Skeletal muscle tissue (tissue), 3 donors: ENCODE measurements at regions not wholly inside any gene's neighbourhood (a gene's known extent, or its start where the extent isn't known, plus 50 kb on each side); places are given as distances from the start of the nearest gene placed in this dataset.

Experiments
- H3K27ac ChIP-seq: one replicate; pipeline ENCODE4 v1.7.0; 2013; ENCODE audit warnings: mild to moderate bottlenecking, low read depth, low read length, inconsistent platforms
- H3K27me3 ChIP-seq, 3 donors: one replicate each; pipeline ENCODE4 v1.7.0; 2013; ENCODE audit warnings: low read length in 3 of 3; ENCODE audit not compliant: control insufficient read depth in 3 of 3, insufficient read depth in 3 of 3
- H3K36me3 ChIP-seq, 3 donors: one replicate each; pipeline ENCODE4 v1.7.0; 2013; ENCODE audit warnings: low read length in 3 of 3; ENCODE audit not compliant: control insufficient read depth in 3 of 3, insufficient read depth in 3 of 3
- H3K4me1 ChIP-seq, 3 donors: one replicate each; pipeline ENCODE4 v1.7.0; 2013; ENCODE audit warnings: low read length in 3 of 3, mild to moderate bottlenecking in 3 of 3; ENCODE audit not compliant: control insufficient read depth in 3 of 3, insufficient read depth in 3 of 3
- H3K4me3 ChIP-seq, 3 donors: one replicate each; pipeline ENCODE4 v1.7.0; 2013; ENCODE audit warnings: low read length in 3 of 3
- H3K9ac ChIP-seq, 3 donors: one replicate each; pipeline ENCODE4 v1.7.0; 2013; ENCODE audit warnings: low read length in 3 of 3, mild to moderate bottlenecking in 3 of 3, moderate library complexity in 2 of 3, low read depth in 1 of 3
- H3K9me3 ChIP-seq, 3 donors: one replicate each; pipeline ENCODE4 v1.7.0; 2013; ENCODE audit warnings: low read length in 3 of 3; ENCODE audit not compliant: control insufficient read depth in 3 of 3
- donor health status: Osteomylitis.

- H3K4me1 ChIP-seq = peaks cover 0 to 2% (median 2%) of the 10 kb centered on the region in 3 donors
- no peak overlapping the region for H3K4me3 ChIP-seq
- no peaks in the 10 kb centered on the region for H3K36me3 ChIP-seq
- H3K9ac ChIP-seq = no peak overlapping the region
- no peaks in the 10 kb centered on the region for H3K9me3 ChIP-seq
- no peaks in the 10 kb centered on the region for H3K27me3 ChIP-seq
- no peak overlapping the region for H3K27ac ChIP-seq
Measured at GRCh38 chr1:56304975-56305374, 274.4 kb downstream of the PLPP3 start.

- Histone ChIP-seq H3K27me3 (no peaks in the 10 kb centered on the region), H3K36me3 (no peaks in the 10 kb centered on the region), H3K4me3 (no peak overlapping the region), H3K4me1 (peaks cover 0 to 2% (median 0%) of the 10 kb centered on the region in 3 donors), H3K27ac (no peak overlapping the region), H3K9me3 (no peaks in the 10 kb centered on the region), H3K9ac (no peak overlapping the region)
Measured at GRCh38 chr1:56303805-56304204, 275.6 kb downstream of the PLPP3 start.

DNA sequence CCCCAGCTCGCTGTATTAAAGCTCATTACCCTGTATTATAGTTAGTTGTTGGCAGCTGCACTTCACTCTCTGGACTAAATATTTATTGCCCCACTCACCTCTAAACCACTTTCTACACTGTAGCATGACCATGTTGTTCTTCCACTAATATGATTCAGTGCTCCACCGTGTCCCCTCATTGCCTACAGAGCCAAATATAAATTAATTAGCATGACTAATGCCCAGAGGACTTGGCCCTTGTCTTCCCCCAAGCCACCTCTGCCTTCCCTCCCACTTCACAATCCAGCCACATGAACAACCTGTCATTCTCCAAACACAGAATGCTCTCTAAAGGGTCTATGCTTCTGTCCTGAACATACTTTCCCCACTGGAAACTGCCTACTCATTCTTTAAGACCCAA lies 276.5 kb downstream of the PLPP3 start:
- no peak overlapping the region for H3K4me3 ChIP-seq
- no peaks in the 10 kb centered on the region for H3K9me3 ChIP-seq
- H3K4me1 ChIP-seq = peaks cover 0 to 4% (median 2%) of the 10 kb centered on the region in 3 donors
- no peaks in the 10 kb centered on the region for H3K27me3 ChIP-seq
- no peak overlapping the region for H3K27ac ChIP-seq
- H3K36me3 ChIP-seq = no peaks in the 10 kb centered on the region
- H3K9ac ChIP-seq = no peak overlapping the region

GRCh38 chr1:56301791-56302190 lies 277.6 kb downstream of the PLPP3 start:
- Histone ChIP-seq H3K27ac (no peak overlapping the region), H3K4me1 (peaks cover 0 to 5% (median 5%) of the 10 kb centered on the region in 3 donors), H3K9ac (no peak overlapping the region), H3K9me3 (no peaks in the 10 kb centered on the region), H3K27me3 (no peaks in the 10 kb centered on the region), H3K4me3 (no peak overlapping the region), H3K36me3 (no peaks in the 10 kb centered on the region)

GRCh38 chr1:56300836-56301235 lies 278.5 kb downstream of the PLPP3 start:
- no peaks in the 10 kb centered on the region for H3K9me3 ChIP-seq
- H3K4me3 ChIP-seq = no peak overlapping the region
- H3K36me3 ChIP-seq = no peaks in the 10 kb centered on the region
- no peak overlapping the region for H3K27ac ChIP-seq
- no peaks in the 10 kb centered on the region for H3K27me3 ChIP-seq
- peaks cover 0 to 5% (median 5%) of the 10 kb centered on the region in 3 donors for H3K4me1 ChIP-seq
- H3K9ac ChIP-seq = no peak overlapping the region

GRCh38 chr1:56298866-56299265 lies 280.5 kb downstream of the PLPP3 start:
- Histone ChIP-seq H3K27ac (no peak overlapping the region), H3K4me1 (peaks cover under 1 to 7% (median 5%) of the 10 kb centered on the region in 3 donors), H3K4me3 (no peak overlapping the region), H3K36me3 (no peaks in the 10 kb centered on the region), H3K9me3 (no peaks in the 10 kb centered on the region), H3K27me3 (no peaks in the 10 kb centered on the region), H3K9ac (no peak overlapping the region)

GRCh38 chr1:56297904-56298303 lies 281.5 kb downstream of the PLPP3 start:
- Histone ChIP-seq H3K27ac (no peak overlapping the region), H3K36me3 (no peaks in the 10 kb centered on the region), H3K4me3 (no peak overlapping the region), H3K27me3 (no peaks in the 10 kb centered on the region), H3K9me3 (no peaks in the 10 kb centered on the region), H3K9ac (no peak overlapping the region), H3K4me1 (peaks cover 3 to 7% (median 5%) of the 10 kb centered on the region in 3 donors)

- no peak overlapping the region for H3K27ac ChIP-seq
- H3K9ac ChIP-seq = no peak overlapping the region
- no peaks in the 10 kb centered on the region for H3K36me3 ChIP-seq
- H3K9me3 ChIP-seq = no peaks in the 10 kb centered on the region
- peaks cover 3 to 5% (median 5%) of the 10 kb centered on the region in 3 donors for H3K4me1 ChIP-seq
- H3K4me3 ChIP-seq = no peak overlapping the region
- H3K27me3 ChIP-seq = no peaks in the 10 kb centered on the region
Measured at GRCh38 chr1:56297208-56297607, 282.2 kb downstream of the PLPP3 start.

- Histone ChIP-seq H3K9me3 (no peaks in the 10 kb centered on the region), H3K4me3 (no peak overlapping the region), H3K4me1 (peaks cover 9 to 13% (median 9%) of the 10 kb centered on the region in 3 donors), H3K27ac (no peak overlapping the region), H3K27me3 (no peaks in the 10 kb centered on the region), H3K36me3 (no peaks in the 10 kb centered on the region), H3K9ac (no peak overlapping the region)
Measured at GRCh38 chr1:56295949-56296929, 283.1 kb downstream of the PLPP3 start.

DNA sequence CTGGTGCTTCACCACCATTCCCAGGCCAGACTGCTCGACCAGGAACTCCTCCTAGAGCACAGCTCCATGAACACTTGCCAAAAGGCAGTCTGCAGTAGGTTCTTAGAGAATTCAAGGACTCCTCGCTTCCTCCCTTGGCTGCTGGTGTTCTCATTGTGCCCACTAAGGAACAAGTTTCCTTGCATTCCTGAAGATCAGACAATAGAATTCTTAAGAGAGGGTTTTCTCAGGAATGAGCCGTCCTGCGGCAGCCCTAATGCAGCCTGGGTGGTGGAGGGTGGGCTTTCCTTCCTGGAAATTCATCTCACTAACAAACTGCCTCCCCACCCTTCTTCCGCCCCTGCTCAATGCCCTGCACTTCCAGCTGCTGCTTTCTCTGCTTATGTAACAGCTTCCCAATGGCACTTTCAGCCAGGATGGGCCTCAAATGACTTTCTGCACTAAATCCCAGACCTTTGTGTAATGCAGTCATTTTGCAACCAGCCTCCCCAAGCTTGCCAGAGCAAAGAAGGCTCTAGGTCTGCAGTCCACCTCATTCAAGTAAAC lies 287.9 kb downstream of the PLPP3 start:
- peaks cover 4 to 23% (median 17%) of the 10 kb centered on the region in 3 donors for H3K4me1 ChIP-seq
- no peak overlapping the region for H3K27ac ChIP-seq
- H3K4me3 ChIP-seq = no peak overlapping the region
- H3K9ac ChIP-seq = no peak overlapping the region
- H3K9me3 ChIP-seq = no peaks in the 10 kb centered on the region
- H3K36me3 ChIP-seq = no peaks in the 10 kb centered on the region
- no peaks in the 10 kb centered on the region for H3K27me3 ChIP-seq
